Loucy (cell line): ENCODE measurements at regions not wholly inside any gene's neighbourhood (a gene's known extent, or its start where the extent isn't known, plus 50 kb on each side); places are given as distances from the start of the nearest gene placed in this dataset.

Experiments
- H2AFZ ChIP-seq: fragments of 200-600 bp; sonication (generic); 2 replicates; pipeline ENCODE4 v1.6.0; 2016; ENCODE audit warnings: antibody characterized with exemption, mild to moderate bottlenecking, low read length, moderate library complexity
- H3F3A ChIP-seq: fragments of 200-600 bp; 2 replicates; pipeline ENCODE4 v1.6.0; 2016; ENCODE audit warnings: antibody characterized with exemption, low read depth, mild to moderate bottlenecking
- H3K27me3 ChIP-seq: fragments of 200-600 bp; sonication (generic); 2 replicates; pipeline ENCODE4 v1.6.1; 2014; ENCODE audit warnings: low read length, mild to moderate bottlenecking; ENCODE audit not compliant: insufficient read depth, poor library complexity, severe bottlenecking
- H3K36me3 ChIP-seq: fragments of 200-600 bp; sonication (generic); 2 replicates; pipeline ENCODE4 v1.6.1; 2016; ENCODE audit warnings: low read length; ENCODE audit not compliant: insufficient read depth
- H3K4me1 ChIP-seq: fragments of 200-600 bp; sonication (generic); 2 replicates; pipeline ENCODE4 v1.5.1; 2014; ENCODE audit warnings: low read length, mild to moderate bottlenecking; ENCODE audit not compliant: insufficient read depth, poor library complexity, severe bottlenecking
- H3K4me2 ChIP-seq: fragments of 200-600 bp; sonication (generic); 2 replicates; pipeline ENCODE4 v1.6.0; 2014; ENCODE audit warnings: antibody characterized with exemption, low read length, low read depth, mild to moderate bottlenecking; ENCODE audit not compliant: poor library complexity, severe bottlenecking
- H3K4me3 ChIP-seq: fragments of 200-600 bp; sonication (generic); 2 replicates; pipeline ENCODE4 v1.5.1; 2014; ENCODE audit warnings: low read length, mild to moderate bottlenecking, mixed read lengths; ENCODE audit not compliant: poor library complexity, severe bottlenecking
- H3K79me2 ChIP-seq: fragments of 200-600 bp; sonication (generic); 2 replicates; pipeline ENCODE4 v1.6.1; 2014; ENCODE audit warnings: low read length; ENCODE audit not compliant: insufficient read depth
- H3K9ac ChIP-seq: fragments of 200-600 bp; sonication (generic); 2 replicates; pipeline ENCODE4 v1.6.0; 2014; ENCODE audit warnings: mild to moderate bottlenecking, low read depth, low read length, moderate library complexity; ENCODE audit not compliant: poor library complexity, severe bottlenecking
- H3K9me2 ChIP-seq: fragments of 200-600 bp; sonication (generic); replicated peaks from 2 replicates; pipeline ENCODE4 v1.6.1; 2016; ENCODE audit warnings: low read depth, low read length, mixed read lengths
- H3K9me3 ChIP-seq: fragments of 200-600 bp; sonication (generic); 2 replicates; pipeline ENCODE4 v1.6.1; 2014; ENCODE audit warnings: mild to moderate bottlenecking, antibody characterized with exemption, low read length, low read depth; ENCODE audit not compliant: insufficient read depth
- H4K20me1 ChIP-seq: fragments of 200-600 bp; sonication (generic); 2 replicates; pipeline ENCODE4 v1.6.0; 2014; ENCODE audit warnings: antibody characterized with exemption, low read length, mild to moderate bottlenecking; ENCODE audit not compliant: insufficient read depth, poor library complexity, severe bottlenecking
- EZH2phosphoT487 ChIP-seq: fragments of 200-600 bp; IDR thresholded peaks from 2 replicates; pipeline ENCODE4 v1.6.1; 2018; ENCODE audit warnings: antibody characterized with exemption, mild to moderate bottlenecking, moderate library complexity, borderline replicate concordance
- TF ChIP-seq, protein P1 (sequence below): fragments of 200-600 bp; sonication (generic); conservative IDR thresholded peaks from 2 replicates; pipeline ENCODE4 v1.5.1; 2014; ENCODE audit warnings: mild to moderate bottlenecking, antibody characterized with exemption, low read length

DNA sequence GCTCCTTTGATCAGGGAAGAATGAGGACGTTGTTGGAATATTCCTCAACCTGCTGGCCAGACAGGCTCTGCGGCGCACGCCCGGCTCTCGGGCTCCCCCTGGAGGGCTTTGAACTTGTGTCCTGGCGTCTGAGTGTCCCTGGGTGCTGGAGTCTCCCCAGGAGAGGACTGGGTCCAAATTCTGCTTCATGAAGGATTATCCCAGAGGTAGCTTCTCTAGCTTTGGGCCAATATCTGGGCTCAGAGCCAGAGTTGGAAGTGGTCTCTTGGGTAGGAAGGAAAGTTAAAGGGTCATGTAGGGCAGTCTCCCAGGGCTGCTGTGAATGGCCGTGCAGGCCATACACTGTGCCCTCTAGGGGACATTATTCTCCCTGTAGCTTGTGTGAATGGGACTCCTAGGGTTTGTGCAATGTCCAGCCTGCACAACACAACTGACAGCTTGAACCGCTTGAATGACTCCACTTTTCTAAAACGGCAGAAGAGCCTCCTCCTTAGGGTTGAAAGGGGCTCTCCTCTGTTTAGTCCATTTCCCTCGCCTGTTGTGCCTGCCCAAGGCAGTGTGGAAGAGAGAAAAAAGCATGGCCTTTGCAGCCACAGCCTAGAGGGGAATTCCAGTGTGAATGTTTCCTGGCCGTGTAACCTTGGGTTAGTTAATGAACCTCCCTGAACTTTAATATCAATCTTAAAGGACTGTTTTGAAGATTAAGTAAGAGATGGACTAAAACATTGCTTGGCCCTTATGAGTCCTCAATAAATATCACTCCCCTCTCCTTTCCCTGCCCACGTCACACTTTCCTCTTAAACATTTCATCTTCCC is 111.2 kb upstream of the THY1 start:
- H3K9me3 ChIP-seq: no peaks in the 10 kb centered on the region
- H3F3A ChIP-seq: no peaks in the 10 kb centered on the region
- no peaks in the 10 kb centered on the region for H3K4me1 ChIP-seq
- H3K4me2 ChIP-seq: no peak overlapping the region
- TF ChIP-seq, protein P1, sequence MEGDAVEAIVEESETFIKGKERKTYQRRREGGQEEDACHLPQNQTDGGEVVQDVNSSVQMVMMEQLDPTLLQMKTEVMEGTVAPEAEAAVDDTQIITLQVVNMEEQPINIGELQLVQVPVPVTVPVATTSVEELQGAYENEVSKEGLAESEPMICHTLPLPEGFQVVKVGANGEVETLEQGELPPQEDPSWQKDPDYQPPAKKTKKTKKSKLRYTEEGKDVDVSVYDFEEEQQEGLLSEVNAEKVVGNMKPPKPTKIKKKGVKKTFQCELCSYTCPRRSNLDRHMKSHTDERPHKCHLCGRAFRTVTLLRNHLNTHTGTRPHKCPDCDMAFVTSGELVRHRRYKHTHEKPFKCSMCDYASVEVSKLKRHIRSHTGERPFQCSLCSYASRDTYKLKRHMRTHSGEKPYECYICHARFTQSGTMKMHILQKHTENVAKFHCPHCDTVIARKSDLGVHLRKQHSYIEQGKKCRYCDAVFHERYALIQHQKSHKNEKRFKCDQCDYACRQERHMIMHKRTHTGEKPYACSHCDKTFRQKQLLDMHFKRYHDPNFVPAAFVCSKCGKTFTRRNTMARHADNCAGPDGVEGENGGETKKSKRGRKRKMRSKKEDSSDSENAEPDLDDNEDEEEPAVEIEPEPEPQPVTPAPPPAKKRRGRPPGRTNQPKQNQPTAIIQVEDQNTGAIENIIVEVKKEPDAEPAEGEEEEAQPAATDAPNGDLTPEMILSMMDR: peak; percentile 100
- no peak for TF ChIP-seq EZH2phosphoT487
- H3K9me2 ChIP-seq: no peaks in the 10 kb centered on the region
- no peak overlapping the region for H3K4me3 ChIP-seq
- no peak overlapping the region for H2AFZ ChIP-seq
- no peaks in the 10 kb centered on the region for H3K79me2 ChIP-seq
- H3K27me3 ChIP-seq: no peaks in the 10 kb centered on the region
- H3K9ac ChIP-seq: no peak overlapping the region
- H3K36me3 ChIP-seq: no peaks in the 10 kb centered on the region
- H4K20me1 ChIP-seq: no peaks in the 10 kb centered on the region

DNA sequence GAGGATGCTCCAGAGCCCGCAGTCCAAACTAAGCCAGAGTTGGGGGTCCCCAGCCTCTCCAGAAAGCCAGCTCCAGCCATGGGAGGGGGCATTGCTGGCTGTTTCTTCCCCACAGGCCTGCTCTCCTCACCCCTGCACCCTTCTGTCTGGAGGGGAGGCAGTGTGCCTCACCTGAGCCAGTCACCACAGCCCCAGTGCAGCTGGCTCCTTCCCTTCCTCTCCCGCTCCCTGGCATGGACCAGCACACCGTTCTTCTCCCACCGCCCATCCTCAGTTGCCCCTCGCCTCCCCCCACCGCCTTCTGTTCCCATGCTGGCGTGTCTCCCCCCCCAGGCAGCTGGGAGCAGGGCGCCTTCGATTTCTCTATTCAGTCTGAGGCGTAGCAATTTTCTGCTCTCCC is 110.5 kb upstream of the THY1 start:
- Histone ChIP-seq H3K36me3 (no peaks in the 10 kb centered on the region), H3K79me2 (no peaks in the 10 kb centered on the region), H3K9me2 (no peaks in the 10 kb centered on the region), H3K4me1 (no peaks in the 10 kb centered on the region), H3K9me3 (no peaks in the 10 kb centered on the region), H3K9ac (no peak overlapping the region), H3K4me2 (no peak overlapping the region), H3K4me3 (no peak overlapping the region), H3K27me3 (no peaks in the 10 kb centered on the region), H3F3A (no peaks in the 10 kb centered on the region), H2AFZ (no peak overlapping the region), H4K20me1 (no peaks in the 10 kb centered on the region)
- no peak for TF ChIP-seq EZH2phosphoT487
- TF ChIP-seq, protein P1: no peak

DNA sequence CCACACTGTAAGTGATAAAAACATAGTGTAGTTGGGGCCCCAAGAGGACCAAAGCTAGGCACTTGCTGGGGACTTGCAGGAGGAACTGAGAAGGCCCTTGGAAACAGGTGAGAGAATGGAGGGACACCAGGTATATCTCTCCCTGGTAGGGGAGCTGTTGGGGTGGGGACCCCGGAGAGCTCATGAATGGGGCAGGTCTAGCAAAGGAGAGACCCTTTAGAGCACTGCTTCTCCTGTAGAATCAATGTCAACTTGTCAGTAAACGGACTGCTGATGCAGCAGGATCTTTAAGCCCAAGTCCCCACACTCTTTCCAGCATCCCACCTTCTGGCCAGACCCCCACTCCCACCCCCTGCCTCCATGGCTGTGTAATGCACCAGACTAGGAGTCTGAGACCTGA is 109.6 kb upstream of the THY1 start:
- H3K79me2 ChIP-seq: no peaks in the 10 kb centered on the region
- H3K4me1 ChIP-seq: no peaks in the 10 kb centered on the region
- no peaks in the 10 kb centered on the region for H3K9me2 ChIP-seq
- no peak overlapping the region for H3K4me3 ChIP-seq
- H3F3A ChIP-seq: no peaks in the 10 kb centered on the region
- no peak overlapping the region for H3K9ac ChIP-seq
- H3K36me3 ChIP-seq: no peaks in the 10 kb centered on the region
- H4K20me1 ChIP-seq: no peaks in the 10 kb centered on the region
- no peaks in the 10 kb centered on the region for H3K27me3 ChIP-seq
- TF ChIP-seq, protein P1: no peak
- TF ChIP-seq EZH2phosphoT487: no peak
- no peak overlapping the region for H2AFZ ChIP-seq
- no peak overlapping the region for H3K4me2 ChIP-seq
- no peaks in the 10 kb centered on the region for H3K9me3 ChIP-seq
